Panc1 (cell line): ENCODE measurements at regions not wholly inside any gene's neighbourhood (a gene's known extent, or its start where the extent isn't known, plus 50 kb on each side); places are given as distances from the start of the nearest gene placed in this dataset.

ENCODE experiments used
- POLR2AphosphoS5 ChIP-seq: IDR thresholded peaks from 2 replicates; pipeline ENCODE4 v1.6.1; 2012; ENCODE audit warnings: mild to moderate bottlenecking, low read depth, low read length, moderate library complexity
- TF ChIP-seq, protein P1 (sequence below): fragments of 450-650 bp; IDR thresholded peaks from 2 replicates; pipeline ENCODE4 v1.5.1; 2017; ENCODE audit warnings: mild to moderate bottlenecking
- TF ChIP-seq, protein P2 (sequence below), 2 experiments: IDR thresholded peaks; 2 replicates each; pipeline ENCODE4 v1.6.1; 2011 to 2012; ENCODE audit warnings: low read depth in 2 of 2, control low read depth in 1 of 2, low read length in 1 of 2, mild to moderate bottlenecking in 1 of 2, moderate library complexity in 1 of 2; ENCODE audit not compliant: insufficient read depth in 1 of 2

DNA sequence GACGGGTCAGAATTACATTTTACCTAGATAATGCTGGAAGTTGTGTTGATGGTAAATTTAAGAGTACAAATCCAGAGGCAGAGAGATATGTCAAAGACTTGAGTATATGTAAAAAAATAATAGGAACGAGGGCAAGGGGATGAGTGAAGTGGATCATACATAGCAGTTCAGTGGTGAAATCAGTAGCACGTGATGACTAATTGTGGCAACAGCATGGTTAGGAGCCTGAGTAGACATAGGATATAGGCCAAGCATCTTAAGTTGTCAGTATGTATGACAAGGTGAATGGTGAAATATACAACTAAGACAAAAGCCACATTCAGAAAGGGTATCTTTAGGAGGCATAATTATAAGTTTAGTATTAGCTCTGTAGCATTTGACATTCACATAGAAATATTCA is 826.5 kb upstream of the PIK3C3 start:
- TF ChIP-seq, protein P1, sequence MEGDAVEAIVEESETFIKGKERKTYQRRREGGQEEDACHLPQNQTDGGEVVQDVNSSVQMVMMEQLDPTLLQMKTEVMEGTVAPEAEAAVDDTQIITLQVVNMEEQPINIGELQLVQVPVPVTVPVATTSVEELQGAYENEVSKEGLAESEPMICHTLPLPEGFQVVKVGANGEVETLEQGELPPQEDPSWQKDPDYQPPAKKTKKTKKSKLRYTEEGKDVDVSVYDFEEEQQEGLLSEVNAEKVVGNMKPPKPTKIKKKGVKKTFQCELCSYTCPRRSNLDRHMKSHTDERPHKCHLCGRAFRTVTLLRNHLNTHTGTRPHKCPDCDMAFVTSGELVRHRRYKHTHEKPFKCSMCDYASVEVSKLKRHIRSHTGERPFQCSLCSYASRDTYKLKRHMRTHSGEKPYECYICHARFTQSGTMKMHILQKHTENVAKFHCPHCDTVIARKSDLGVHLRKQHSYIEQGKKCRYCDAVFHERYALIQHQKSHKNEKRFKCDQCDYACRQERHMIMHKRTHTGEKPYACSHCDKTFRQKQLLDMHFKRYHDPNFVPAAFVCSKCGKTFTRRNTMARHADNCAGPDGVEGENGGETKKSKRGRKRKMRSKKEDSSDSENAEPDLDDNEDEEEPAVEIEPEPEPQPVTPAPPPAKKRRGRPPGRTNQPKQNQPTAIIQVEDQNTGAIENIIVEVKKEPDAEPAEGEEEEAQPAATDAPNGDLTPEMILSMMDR = no peak
- no peak for TF ChIP-seq POLR2AphosphoS5
- TF ChIP-seq, protein P2, sequence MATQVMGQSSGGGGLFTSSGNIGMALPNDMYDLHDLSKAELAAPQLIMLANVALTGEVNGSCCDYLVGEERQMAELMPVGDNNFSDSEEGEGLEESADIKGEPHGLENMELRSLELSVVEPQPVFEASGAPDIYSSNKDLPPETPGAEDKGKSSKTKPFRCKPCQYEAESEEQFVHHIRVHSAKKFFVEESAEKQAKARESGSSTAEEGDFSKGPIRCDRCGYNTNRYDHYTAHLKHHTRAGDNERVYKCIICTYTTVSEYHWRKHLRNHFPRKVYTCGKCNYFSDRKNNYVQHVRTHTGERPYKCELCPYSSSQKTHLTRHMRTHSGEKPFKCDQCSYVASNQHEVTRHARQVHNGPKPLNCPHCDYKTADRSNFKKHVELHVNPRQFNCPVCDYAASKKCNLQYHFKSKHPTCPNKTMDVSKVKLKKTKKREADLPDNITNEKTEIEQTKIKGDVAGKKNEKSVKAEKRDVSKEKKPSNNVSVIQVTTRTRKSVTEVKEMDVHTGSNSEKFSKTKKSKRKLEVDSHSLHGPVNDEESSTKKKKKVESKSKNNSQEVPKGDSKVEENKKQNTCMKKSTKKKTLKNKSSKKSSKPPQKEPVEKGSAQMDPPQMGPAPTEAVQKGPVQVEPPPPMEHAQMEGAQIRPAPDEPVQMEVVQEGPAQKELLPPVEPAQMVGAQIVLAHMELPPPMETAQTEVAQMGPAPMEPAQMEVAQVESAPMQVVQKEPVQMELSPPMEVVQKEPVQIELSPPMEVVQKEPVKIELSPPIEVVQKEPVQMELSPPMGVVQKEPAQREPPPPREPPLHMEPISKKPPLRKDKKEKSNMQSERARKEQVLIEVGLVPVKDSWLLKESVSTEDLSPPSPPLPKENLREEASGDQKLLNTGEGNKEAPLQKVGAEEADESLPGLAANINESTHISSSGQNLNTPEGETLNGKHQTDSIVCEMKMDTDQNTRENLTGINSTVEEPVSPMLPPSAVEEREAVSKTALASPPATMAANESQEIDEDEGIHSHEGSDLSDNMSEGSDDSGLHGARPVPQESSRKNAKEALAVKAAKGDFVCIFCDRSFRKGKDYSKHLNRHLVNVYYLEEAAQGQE (IDR thresholded peaks at IDR 0.05; ENCODE audit: insufficient read depth in 1 of 2, low read depth in 2 of 2, low read length in 1 of 2) = no peak
